ENCODE measurements at regions not wholly inside any gene's neighbourhood (a gene's known extent, or its start where the extent isn't known, plus 50 kb on each side); places are given as distances from the start of the nearest gene placed in this dataset.

GRCh38 chr2:81136296-81136695 lies 831.7 kb upstream of the LRRTM1 start:
- TF ChIP-seq EP300 (IDR thresholded peaks at IDR 0.05; ENCODE audit: borderline replicate concordance): no peak
- no peak for TF ChIP-seq REST (IDR thresholded peaks at IDR 0.05; ENCODE audit: low read depth)
- no peak for TF ChIP-seq MAX (IDR thresholded peaks at IDR 0.05)
- no peak for TF ChIP-seq NFIC (IDR thresholded peaks at IDR 0.05)
- no peak for TF ChIP-seq TEAD4 (IDR thresholded peaks at IDR 0.05)
- TF ChIP-seq TCF12 (IDR thresholded peaks at IDR 0.05; ENCODE audit: low read depth): no peak
- TF ChIP-seq USF1 (IDR thresholded peaks at IDR 0.05): no peak
- TF ChIP-seq FOXM1 (IDR thresholded peaks at IDR 0.05; ENCODE audit: borderline replicate concordance, low read depth): no peak
- no peak for TF ChIP-seq TAF1 (IDR thresholded peaks at IDR 0.05; ENCODE audit: low read depth)
- no peak for TF ChIP-seq CEBPB (IDR thresholded peaks at IDR 0.05)
- TF ChIP-seq EGR1 (IDR thresholded peaks at IDR 0.05): no peak
